ENCODE measurements at regions not wholly inside any gene's neighbourhood (a gene's known extent, or its start where the extent isn't known, plus 50 kb on each side); places are given as distances from the start of the nearest gene placed in this dataset.

GRCh38 chr6:132079286-132079685 lies 128.1 kb upstream of the CCN2 start:
- H3K79me2 ChIP-seq (ENCODE audit: insufficient read depth, low read length), result no peaks in the 10 kb centered on the region
- Mint-ChIP-seq H3K36me3 (ENCODE audit: low read depth, unreplicated experiment) (no peaks in the 10 kb centered on the region), H3K27me3 (ENCODE audit: low read depth, unreplicated experiment) (no peaks in the 10 kb centered on the region), H3K4me1 (ENCODE audit: low read depth, unreplicated experiment) (peaks cover 13% of the 10 kb centered on the region), H3K27ac (ENCODE audit: unreplicated experiment) (no peak overlapping the region), H3K9me3 (ENCODE audit: unreplicated experiment) (no peaks in the 10 kb centered on the region), H3K4me3 (ENCODE audit: unreplicated experiment) (no peak overlapping the region)
- no peak overlapping the region for H3K9ac ChIP-seq (ENCODE audit: low read length)
- DNase-seq (ENCODE audit: low read depth) (no peak), FAIRE-seq (no peak)
- H3K4me1 ChIP-seq (ENCODE audit: insufficient read depth, low read length), result peaks cover 7% of the 10 kb centered on the region
- H3K4me3 ChIP-seq (ENCODE audit: insufficient read depth, low read depth, low read length), result no peak overlapping the region
- TF ChIP-seq CTCF (IDR thresholded peaks at IDR 0.05; ENCODE audit: insufficient read depth, low read depth, low read length), result no peak
- TF ChIP-seq EZH2 (IDR thresholded peaks at IDR 0.05; ENCODE audit: insufficient read depth, low read length), result no peak
- no peaks in the 10 kb centered on the region for H3K27me3 ChIP-seq (ENCODE audit: insufficient read depth, low read length)
- no peaks in the 10 kb centered on the region for H3K9me3 ChIP-seq (ENCODE audit: insufficient read depth, low read depth, low read length)
- H4K20me1 ChIP-seq (ENCODE audit: insufficient read depth, low read length), result no peaks in the 10 kb centered on the region
- no peaks in the 10 kb centered on the region for H3K36me3 ChIP-seq (ENCODE audit: insufficient read depth, low read length)
- H3K4me2 ChIP-seq (ENCODE audit: low read length), result no peak overlapping the region
- H3K27ac ChIP-seq (ENCODE audit: low read depth, low read length), result no peak overlapping the region
- H2AFZ ChIP-seq (ENCODE audit: low read depth, low read length), result no peak overlapping the region

GRCh38 chr6:132076452-132076851 lies 125.3 kb upstream of the CCN2 start:
- TF ChIP-seq CTCF (IDR thresholded peaks at IDR 0.05; ENCODE audit: insufficient read depth, low read depth, low read length), result no peak
- TF ChIP-seq EZH2 (IDR thresholded peaks at IDR 0.05; ENCODE audit: insufficient read depth, low read length), result no peak
- Histone ChIP-seq H2AFZ (ENCODE audit: low read depth, low read length) (no peak overlapping the region), H3K4me2 (ENCODE audit: low read length) (no peak overlapping the region), H3K27ac (ENCODE audit: low read depth, low read length) (no peak overlapping the region), H4K20me1 (ENCODE audit: insufficient read depth, low read length) (no peaks in the 10 kb centered on the region), H3K4me3 (ENCODE audit: insufficient read depth, low read depth, low read length) (no peak overlapping the region), H3K4me1 (ENCODE audit: insufficient read depth, low read length) (no peaks in the 10 kb centered on the region), H3K27me3 (ENCODE audit: insufficient read depth, low read length) (no peaks in the 10 kb centered on the region), H3K9me3 (ENCODE audit: insufficient read depth, low read depth, low read length) (no peaks in the 10 kb centered on the region), H3K36me3 (ENCODE audit: insufficient read depth, low read length) (no peaks in the 10 kb centered on the region), H3K79me2 (ENCODE audit: insufficient read depth, low read length) (no peaks in the 10 kb centered on the region), H3K9ac (ENCODE audit: low read length) (no peak overlapping the region)
- Mint-ChIP-seq H3K27ac (ENCODE audit: unreplicated experiment) (no peak overlapping the region), H3K4me1 (ENCODE audit: low read depth, unreplicated experiment) (peaks cover 3% of the 10 kb centered on the region), H3K4me3 (ENCODE audit: unreplicated experiment) (no peak overlapping the region), H3K27me3 (ENCODE audit: low read depth, unreplicated experiment) (no peaks in the 10 kb centered on the region), H3K9me3 (ENCODE audit: unreplicated experiment) (no peaks in the 10 kb centered on the region), H3K36me3 (ENCODE audit: low read depth, unreplicated experiment) (no peaks in the 10 kb centered on the region)
- DNase-seq (ENCODE audit: low read depth) (no peak), FAIRE-seq (no peak)

- no peak overlapping the region for H3K4me3 ChIP-seq (ENCODE audit: insufficient read depth, low read depth, low read length)
- TF ChIP-seq EZH2 (IDR thresholded peaks at IDR 0.05; ENCODE audit: insufficient read depth, low read length) (no peak), CTCF (IDR thresholded peaks at IDR 0.05; ENCODE audit: insufficient read depth, low read depth, low read length) (no peak)
- no peak overlapping the region for H3K4me2 ChIP-seq (ENCODE audit: low read length)
- Mint-ChIP-seq H3K27me3 (ENCODE audit: low read depth, unreplicated experiment) (no peaks in the 10 kb centered on the region), H3K9me3 (ENCODE audit: unreplicated experiment) (no peaks in the 10 kb centered on the region), H3K4me1 (ENCODE audit: low read depth, unreplicated experiment) (peaks cover 3% of the 10 kb centered on the region), H3K36me3 (ENCODE audit: low read depth, unreplicated experiment) (no peaks in the 10 kb centered on the region), H3K4me3 (ENCODE audit: unreplicated experiment) (no peak overlapping the region), H3K27ac (ENCODE audit: unreplicated experiment) (no peak overlapping the region)
- H3K79me2 ChIP-seq (ENCODE audit: insufficient read depth, low read length), result no peaks in the 10 kb centered on the region
- no peak for DNase-seq (ENCODE audit: low read depth)
- H3K4me1 ChIP-seq (ENCODE audit: insufficient read depth, low read length), result no peaks in the 10 kb centered on the region
- H3K27ac ChIP-seq (ENCODE audit: low read depth, low read length), result no peak overlapping the region
- FAIRE-seq, result peak; percentile 26
- no peaks in the 10 kb centered on the region for H4K20me1 ChIP-seq (ENCODE audit: insufficient read depth, low read length)
- no peaks in the 10 kb centered on the region for H3K9me3 ChIP-seq (ENCODE audit: insufficient read depth, low read depth, low read length)
- no peaks in the 10 kb centered on the region for H3K36me3 ChIP-seq (ENCODE audit: insufficient read depth, low read length)
- no peak overlapping the region for H2AFZ ChIP-seq (ENCODE audit: low read depth, low read length)
- no peak overlapping the region for H3K9ac ChIP-seq (ENCODE audit: low read length)
- no peaks in the 10 kb centered on the region for H3K27me3 ChIP-seq (ENCODE audit: insufficient read depth, low read length)
Measured at GRCh38 chr6:132072831-132073230, 121.7 kb upstream of the CCN2 start.
